ENCODE measurements at regions not wholly inside any gene's neighbourhood (a gene's known extent, or its start where the extent isn't known, plus 50 kb on each side); places are given as distances from the start of the nearest gene placed in this dataset.

GRCh38 chr12:86741531-86741930, 485.3 kb upstream of the MGAT4C start:
- Histone ChIP-seq H3K9me3 (ENCODE audit: insufficient read depth, low read length) (no peaks in the 10 kb centered on the region), H3K9ac (ENCODE audit: insufficient read length, low read depth) (no peak overlapping the region), H3K36me3 (ENCODE audit: insufficient read depth, insufficient read length, low read length) (no peaks in the 10 kb centered on the region), H3K27me3 (ENCODE audit: insufficient read depth, insufficient read length) (no peaks in the 10 kb centered on the region), H3K4me1 (ENCODE audit: insufficient read depth, insufficient read length) (no peaks in the 10 kb centered on the region), H3K4me3 (ENCODE audit: insufficient read length, low read depth) (no peak overlapping the region)
- TF ChIP-seq SUZ12 (IDR thresholded peaks at IDR 0.05; ENCODE audit: extremely low read depth, insufficient read depth, insufficient read length) = no peak
- TF ChIP-seq YY1 (IDR thresholded peaks at IDR 0.05; ENCODE audit: insufficient read depth, insufficient read length) = no peak
- TF ChIP-seq ZNF274 (IDR thresholded peaks at IDR 0.05; ENCODE audit: low read depth, low read length) = no peak
- DNase-seq (ENCODE audit: low read depth, low spot score) = no peak

GRCh38 chr12:86735851-86736250, 479.7 kb upstream of the MGAT4C start:
- no peaks in the 10 kb centered on the region for H3K9me3 ChIP-seq (ENCODE audit: insufficient read depth, low read length)
- H3K4me1 ChIP-seq (ENCODE audit: insufficient read depth, insufficient read length) = no peaks in the 10 kb centered on the region
- TF ChIP-seq YY1 (IDR thresholded peaks at IDR 0.05; ENCODE audit: insufficient read depth, insufficient read length) = no peak
- no peak for TF ChIP-seq SUZ12 (IDR thresholded peaks at IDR 0.05; ENCODE audit: extremely low read depth, insufficient read depth, insufficient read length)
- TF ChIP-seq ZNF274 (IDR thresholded peaks at IDR 0.05; ENCODE audit: low read depth, low read length) = no peak
- H3K36me3 ChIP-seq (ENCODE audit: insufficient read depth, insufficient read length, low read length) = no peaks in the 10 kb centered on the region
- H3K9ac ChIP-seq (ENCODE audit: insufficient read length, low read depth) = no peak overlapping the region
- H3K27me3 ChIP-seq (ENCODE audit: insufficient read depth, insufficient read length) = no peaks in the 10 kb centered on the region
- no peak overlapping the region for H3K4me3 ChIP-seq (ENCODE audit: insufficient read length, low read depth)
- no peak for DNase-seq (ENCODE audit: low read depth, low spot score)

GRCh38 chr12:86735072-86735471, 478.9 kb upstream of the MGAT4C start:
- TF ChIP-seq SUZ12 (IDR thresholded peaks at IDR 0.05; ENCODE audit: extremely low read depth, insufficient read depth, insufficient read length) (no peak), YY1 (IDR thresholded peaks at IDR 0.05; ENCODE audit: insufficient read depth, insufficient read length) (no peak), ZNF274 (IDR thresholded peaks at IDR 0.05; ENCODE audit: low read depth, low read length) (no peak)
- Histone ChIP-seq H3K9ac (ENCODE audit: insufficient read length, low read depth) (no peak overlapping the region), H3K9me3 (ENCODE audit: insufficient read depth, low read length) (no peaks in the 10 kb centered on the region), H3K4me3 (ENCODE audit: insufficient read length, low read depth) (no peak overlapping the region), H3K4me1 (ENCODE audit: insufficient read depth, insufficient read length) (no peaks in the 10 kb centered on the region), H3K27me3 (ENCODE audit: insufficient read depth, insufficient read length) (no peaks in the 10 kb centered on the region), H3K36me3 (ENCODE audit: insufficient read depth, insufficient read length, low read length) (no peaks in the 10 kb centered on the region)
- no peak for DNase-seq (ENCODE audit: low read depth, low spot score)

- Histone ChIP-seq H3K9ac (ENCODE audit: insufficient read length, low read depth) (no peak overlapping the region), H3K36me3 (ENCODE audit: insufficient read depth, insufficient read length, low read length) (no peaks in the 10 kb centered on the region), H3K4me3 (ENCODE audit: insufficient read length, low read depth) (no peak overlapping the region), H3K27me3 (ENCODE audit: insufficient read depth, insufficient read length) (no peaks in the 10 kb centered on the region), H3K9me3 (ENCODE audit: insufficient read depth, low read length) (no peaks in the 10 kb centered on the region), H3K4me1 (ENCODE audit: insufficient read depth, insufficient read length) (no peaks in the 10 kb centered on the region)
- no peak for DNase-seq (ENCODE audit: low read depth, low spot score)
- TF ChIP-seq SUZ12 (IDR thresholded peaks at IDR 0.05; ENCODE audit: extremely low read depth, insufficient read depth, insufficient read length) = no peak
- TF ChIP-seq ZNF274 (IDR thresholded peaks at IDR 0.05; ENCODE audit: low read depth, low read length) = no peak
- TF ChIP-seq YY1 (IDR thresholded peaks at IDR 0.05; ENCODE audit: insufficient read depth, insufficient read length) = no peak
Observed at GRCh38 chr12:86730233-86730632, 474.0 kb upstream of the MGAT4C start.

GRCh38 chr12:86729739-86730138, 473.5 kb upstream of the MGAT4C start:
- H3K4me3 ChIP-seq (ENCODE audit: insufficient read length, low read depth) = no peak overlapping the region
- DNase-seq (ENCODE audit: low read depth, low spot score) = no peak
- H3K9ac ChIP-seq (ENCODE audit: insufficient read length, low read depth) = no peak overlapping the region
- H3K27me3 ChIP-seq (ENCODE audit: insufficient read depth, insufficient read length) = no peaks in the 10 kb centered on the region
- H3K36me3 ChIP-seq (ENCODE audit: insufficient read depth, insufficient read length, low read length) = no peaks in the 10 kb centered on the region
- H3K4me1 ChIP-seq (ENCODE audit: insufficient read depth, insufficient read length) = no peaks in the 10 kb centered on the region
- no peaks in the 10 kb centered on the region for H3K9me3 ChIP-seq (ENCODE audit: insufficient read depth, low read length)
- TF ChIP-seq ZNF274 (IDR thresholded peaks at IDR 0.05; ENCODE audit: low read depth, low read length) = no peak
- no peak for TF ChIP-seq SUZ12 (IDR thresholded peaks at IDR 0.05; ENCODE audit: extremely low read depth, insufficient read depth, insufficient read length)
- TF ChIP-seq YY1 (IDR thresholded peaks at IDR 0.05; ENCODE audit: insufficient read depth, insufficient read length) = no peak

GRCh38 chr12:86727160-86727559, 471.0 kb upstream of the MGAT4C start:
- Histone ChIP-seq H3K36me3 (ENCODE audit: insufficient read depth, insufficient read length, low read length) (no peaks in the 10 kb centered on the region), H3K27me3 (ENCODE audit: insufficient read depth, insufficient read length) (no peaks in the 10 kb centered on the region), H3K4me3 (ENCODE audit: insufficient read length, low read depth) (no peak overlapping the region), H3K4me1 (ENCODE audit: insufficient read depth, insufficient read length) (no peaks in the 10 kb centered on the region), H3K9me3 (ENCODE audit: insufficient read depth, low read length) (no peaks in the 10 kb centered on the region), H3K9ac (ENCODE audit: insufficient read length, low read depth) (no peak overlapping the region)
- TF ChIP-seq SUZ12 (IDR thresholded peaks at IDR 0.05; ENCODE audit: extremely low read depth, insufficient read depth, insufficient read length) (no peak), YY1 (IDR thresholded peaks at IDR 0.05; ENCODE audit: insufficient read depth, insufficient read length) (no peak), ZNF274 (IDR thresholded peaks at IDR 0.05; ENCODE audit: low read depth, low read length) (no peak)
- DNase-seq (ENCODE audit: low read depth, low spot score) = no peak

- no peak overlapping the region for H3K4me3 ChIP-seq (ENCODE audit: insufficient read length, low read depth)
- no peaks in the 10 kb centered on the region for H3K9me3 ChIP-seq (ENCODE audit: insufficient read depth, low read length)
- H3K36me3 ChIP-seq (ENCODE audit: insufficient read depth, insufficient read length, low read length) = no peaks in the 10 kb centered on the region
- no peak overlapping the region for H3K9ac ChIP-seq (ENCODE audit: insufficient read length, low read depth)
- no peaks in the 10 kb centered on the region for H3K4me1 ChIP-seq (ENCODE audit: insufficient read depth, insufficient read length)
- TF ChIP-seq ZNF274 (IDR thresholded peaks at IDR 0.05; ENCODE audit: low read depth, low read length) (no peak), YY1 (IDR thresholded peaks at IDR 0.05; ENCODE audit: insufficient read depth, insufficient read length) (no peak), SUZ12 (IDR thresholded peaks at IDR 0.05; ENCODE audit: extremely low read depth, insufficient read depth, insufficient read length) (no peak)
- no peaks in the 10 kb centered on the region for H3K27me3 ChIP-seq (ENCODE audit: insufficient read depth, insufficient read length)
- DNase-seq (ENCODE audit: low read depth, low spot score) = no peak
Observed at GRCh38 chr12:86724716-86725115, 468.5 kb upstream of the MGAT4C start.

- TF ChIP-seq SUZ12 (IDR thresholded peaks at IDR 0.05; ENCODE audit: extremely low read depth, insufficient read depth, insufficient read length) (no peak), ZNF274 (IDR thresholded peaks at IDR 0.05; ENCODE audit: low read depth, low read length) (no peak), YY1 (IDR thresholded peaks at IDR 0.05; ENCODE audit: insufficient read depth, insufficient read length) (no peak)
- Histone ChIP-seq H3K27me3 (ENCODE audit: insufficient read depth, insufficient read length) (no peaks in the 10 kb centered on the region), H3K4me3 (ENCODE audit: insufficient read length, low read depth) (no peak overlapping the region), H3K36me3 (ENCODE audit: insufficient read depth, insufficient read length, low read length) (no peaks in the 10 kb centered on the region), H3K9me3 (ENCODE audit: insufficient read depth, low read length) (no peaks in the 10 kb centered on the region), H3K4me1 (ENCODE audit: insufficient read depth, insufficient read length) (no peaks in the 10 kb centered on the region), H3K9ac (ENCODE audit: insufficient read length, low read depth) (no peak overlapping the region)
- no peak for DNase-seq (ENCODE audit: low read depth, low spot score)
Observed at GRCh38 chr12:86723326-86723725, 467.1 kb upstream of the MGAT4C start.
